ENCODE measurements at regions not wholly inside any gene's neighbourhood (a gene's known extent, or its start where the extent isn't known, plus 50 kb on each side); places are given as distances from the start of the nearest gene placed in this dataset.

- DNase-seq = no peak
These were observed 682.0 kb upstream of the RAB6C start for GRCh38 chr2:129297430-129297829.

GRCh38 chr2:129299338-129299737 lies 680.1 kb upstream of the RAB6C start:
- DNase-seq = no peak

- DNase-seq = no peak
These were observed 679.7 kb upstream of the RAB6C start for GRCh38 chr2:129299756-129300155.

DNA sequence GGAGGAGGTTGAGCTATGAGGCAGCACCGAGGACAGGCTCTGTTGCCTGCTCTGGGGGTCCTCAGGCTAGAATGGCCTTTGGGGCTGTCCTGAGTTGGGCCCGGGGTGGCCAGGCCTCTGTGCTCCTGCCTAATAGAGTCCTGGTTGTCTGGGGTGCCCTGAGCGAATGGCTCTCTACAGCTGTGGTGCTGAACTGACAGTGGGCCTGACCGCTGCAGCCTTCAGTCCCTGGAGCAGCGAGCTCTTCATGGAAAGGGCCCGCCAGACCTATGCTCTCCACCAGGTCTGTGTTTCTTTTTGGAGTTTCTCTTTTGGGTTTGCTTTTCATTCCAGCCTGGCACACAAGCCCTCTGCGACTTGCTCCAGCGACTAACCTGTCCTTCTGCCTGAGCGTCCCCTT lies 679.0 kb upstream of the RAB6C start:
- DNase-seq = no peak

- DNase-seq = no peak
These were observed 678.0 kb upstream of the RAB6C start for GRCh38 chr2:129301431-129301913.

DNA sequence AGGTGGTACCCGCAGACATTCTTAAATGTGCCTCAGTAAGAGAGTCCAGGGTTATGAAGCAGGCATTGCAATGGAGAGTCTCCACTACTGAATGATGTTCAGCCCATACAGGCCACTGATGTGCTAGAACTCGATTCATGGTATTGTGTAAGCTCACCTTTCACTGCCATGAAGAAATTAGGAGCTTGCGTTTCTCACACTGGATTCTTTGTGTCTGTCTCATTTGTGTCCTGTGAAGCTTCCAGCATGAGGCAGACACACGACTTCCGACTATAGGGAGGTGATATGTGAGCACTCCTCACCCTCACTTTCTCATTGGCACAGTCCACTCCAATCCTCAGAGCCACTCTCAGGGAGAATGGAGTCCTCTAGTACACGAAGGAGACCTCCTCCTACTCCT lies 677.4 kb upstream of the RAB6C start:
- no peak for DNase-seq

- no peak for DNase-seq
These were observed 676.8 kb upstream of the RAB6C start for GRCh38 chr2:129302561-129303183.

GRCh38 chr2:129314120-129314519 lies 665.3 kb upstream of the RAB6C start:
- no peak for DNase-seq

- DNase-seq = no peak
These were observed 660.7 kb upstream of the RAB6C start for GRCh38 chr2:129318581-129319421.

GRCh38 chr2:129319422-129319717 lies 660.1 kb upstream of the RAB6C start:
- no peak for DNase-seq

- DNase-seq = no peak
These were observed 659.2 kb upstream of the RAB6C start for GRCh38 chr2:129320288-129320687.

DNA sequence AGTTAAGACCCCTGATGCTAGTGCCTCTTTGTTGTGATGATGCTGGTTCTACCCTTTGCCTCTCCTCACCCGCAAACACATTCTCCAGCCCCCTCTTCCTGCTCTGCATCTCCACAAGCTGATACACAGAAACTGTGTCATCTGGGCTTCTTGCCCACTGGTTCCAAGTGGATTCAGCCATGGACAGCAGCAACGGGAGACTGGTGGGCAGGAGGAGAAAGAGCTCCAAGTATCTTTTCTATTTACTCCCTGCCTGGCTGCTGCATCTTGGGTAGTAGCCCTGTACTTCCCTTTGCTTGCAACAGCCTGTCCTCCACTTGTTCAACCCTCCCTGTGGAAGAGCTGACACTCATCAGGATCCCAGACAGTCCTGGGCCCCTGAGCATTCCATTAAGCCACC lies 655.1 kb upstream of the RAB6C start:
- DNase-seq = no peak

- DNase-seq = no peak
These were observed 654.3 kb upstream of the RAB6C start for GRCh38 chr2:129325151-129325550.

DNA sequence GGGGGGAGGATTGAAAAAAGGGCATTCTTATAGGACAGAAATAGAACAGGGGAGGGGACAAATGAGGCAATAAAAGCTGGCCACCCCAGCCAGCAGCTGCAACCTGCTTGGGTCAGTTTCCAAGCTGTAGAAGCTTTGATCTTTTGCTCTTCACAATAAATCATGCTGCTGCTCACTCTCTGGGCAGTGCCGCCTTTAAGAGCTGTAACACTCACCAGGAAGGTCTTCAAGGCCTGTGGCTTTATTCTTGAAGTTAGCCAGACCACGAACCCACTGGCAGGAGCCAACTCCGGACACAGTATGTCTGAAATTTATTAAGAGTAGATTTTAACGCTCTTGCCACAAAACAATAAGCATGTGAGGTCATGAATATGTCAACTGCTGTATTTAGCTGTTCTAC lies 649.9 kb upstream of the RAB6C start:
- DNase-seq = no peak

GRCh38 chr2:129330504-129330903 lies 649.0 kb upstream of the RAB6C start:
- DNase-seq = no peak

- DNase-seq = no peak
These were observed 647.8 kb upstream of the RAB6C start for GRCh38 chr2:129331638-129332037.

DNA sequence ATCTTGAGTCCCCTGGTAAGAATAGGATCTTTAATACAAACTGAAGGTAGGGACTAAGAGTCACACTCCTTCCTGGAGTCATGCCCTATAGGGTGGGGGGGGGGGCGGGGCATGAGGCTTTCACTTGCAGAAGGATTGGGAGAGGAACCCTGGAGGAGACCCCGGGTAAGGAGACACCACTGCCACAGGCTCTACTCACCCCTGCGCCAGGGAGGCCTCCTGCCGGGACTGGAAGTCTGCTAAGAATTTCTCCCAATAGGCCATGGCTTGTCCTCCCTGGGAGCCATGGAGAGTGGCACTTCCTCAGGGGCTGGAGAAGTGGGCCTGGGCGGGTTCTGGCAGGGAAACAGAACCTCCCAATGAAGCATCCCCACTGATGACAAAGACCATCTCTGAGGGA lies 645.3 kb upstream of the RAB6C start:
- DNase-seq = no peak

GRCh38 chr2:129334696-129335410 lies 644.6 kb upstream of the RAB6C start:
- no peak for DNase-seq

DNA sequence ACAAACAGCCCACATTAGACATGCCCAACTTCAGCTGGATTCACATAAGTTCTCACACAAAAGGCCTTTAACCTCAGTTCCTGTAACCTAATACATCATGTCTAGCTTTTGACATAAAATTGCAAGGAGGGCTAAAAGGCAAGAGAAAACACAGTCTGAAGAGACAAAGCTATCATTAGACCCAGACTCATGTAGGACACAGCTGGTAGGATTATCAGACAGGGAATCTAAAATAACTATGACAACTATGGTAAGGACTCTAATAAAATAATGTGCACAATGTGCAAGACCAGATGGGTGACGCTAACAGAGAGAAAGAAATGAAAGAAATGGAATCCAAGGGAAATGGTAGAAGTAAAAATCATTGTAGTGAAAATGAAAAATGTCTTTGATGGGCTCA lies 643.2 kb upstream of the RAB6C start:
- no peak for DNase-seq

- no peak for DNase-seq
These were observed 642.4 kb upstream of the RAB6C start for GRCh38 chr2:129337076-129337475.

- DNase-seq = no peak
These were observed 633.9 kb upstream of the RAB6C start for GRCh38 chr2:129345540-129345939.

DNA sequence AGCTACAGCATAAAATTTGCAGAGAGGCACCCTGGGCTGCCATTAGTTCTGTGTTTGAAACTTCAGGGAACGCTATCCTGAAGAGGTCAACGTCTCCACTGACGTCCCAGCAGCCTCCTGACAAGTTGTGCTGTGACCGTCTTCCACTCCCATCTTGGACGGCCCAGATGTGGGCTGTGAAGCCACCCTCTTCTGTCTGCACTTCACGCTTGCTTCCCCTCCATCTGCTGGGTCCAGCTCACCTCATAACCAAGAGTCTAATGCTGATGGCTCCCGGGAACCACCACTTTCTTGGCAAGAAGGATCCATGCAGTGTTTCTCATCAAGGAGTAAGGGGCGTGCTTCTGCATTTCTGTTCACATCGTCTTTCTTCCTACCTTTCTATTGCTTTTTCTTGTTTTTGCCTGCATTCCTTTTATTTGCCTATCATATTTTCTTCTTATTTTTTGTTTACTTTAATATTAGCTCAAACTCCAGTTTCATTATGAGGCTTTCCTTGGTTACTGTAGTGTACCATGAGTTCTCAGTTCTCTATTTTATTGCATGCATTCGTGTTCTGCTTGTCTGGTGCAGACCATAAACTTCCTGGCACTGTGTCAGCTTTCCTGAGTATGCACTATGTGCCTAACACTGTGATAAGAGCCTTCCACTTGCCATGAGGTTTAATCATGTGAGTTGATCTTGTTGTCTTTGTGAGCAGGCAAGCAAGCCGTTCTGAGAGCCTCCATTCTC lies 631.8 kb upstream of the RAB6C start:
- no peak for DNase-seq

DNA sequence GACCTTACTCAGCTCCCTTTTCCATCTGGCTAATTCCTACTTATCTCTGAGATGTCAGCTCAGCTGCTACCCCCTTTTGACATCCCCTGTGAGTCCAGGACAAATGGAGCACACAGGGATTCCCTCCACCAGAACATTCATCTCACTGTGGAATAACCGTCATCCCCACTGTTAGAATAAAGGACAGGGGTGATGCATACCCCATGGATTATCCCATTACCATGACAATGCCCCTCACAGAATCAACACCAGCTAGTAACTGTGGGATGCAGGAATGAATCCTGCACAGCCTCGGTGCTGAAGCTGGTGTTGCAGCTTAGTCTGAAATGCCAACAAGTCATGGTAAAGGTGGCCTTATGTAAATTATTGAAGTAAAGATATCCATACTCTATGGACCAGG lies 624.8 kb upstream of the RAB6C start:
- DNase-seq = no peak
